ENCODE measurements at regions not wholly inside any gene's neighbourhood (a gene's known extent, or its start where the extent isn't known, plus 50 kb on each side); places are given as distances from the start of the nearest gene placed in this dataset.
"Not testable (repeated sequence)": the region's sequence is repeated elsewhere in the genome, so short reads cannot be mapped to it uniquely, and the experiment has no call there.

GRCh38 chr2:144747571-144747970 lies 227.7 kb upstream of the ZEB2 start:
- H3K4me1 Mint-ChIP-seq, result no peaks in the 10 kb centered on the region
- no peak overlapping the region for H3K27ac Mint-ChIP-seq
- peaks cover 2% of the 10 kb centered on the region for H3K36me3 Mint-ChIP-seq
- H3K27me3 Mint-ChIP-seq, result no peaks in the 10 kb centered on the region
- peaks cover 26% of the 10 kb centered on the region for H3K9me3 Mint-ChIP-seq
- H3K4me3 Mint-ChIP-seq, result no peak overlapping the region

GRCh38 chr2:144745424-144745823 lies 225.5 kb upstream of the ZEB2 start:
- H3K27me3 Mint-ChIP-seq, result peaks cover 2% of the 10 kb centered on the region
- no peak overlapping the region for H3K27ac Mint-ChIP-seq
- H3K4me3 Mint-ChIP-seq, result no peak overlapping the region
- no peaks in the 10 kb centered on the region for H3K36me3 Mint-ChIP-seq
- peaks cover 23% of the 10 kb centered on the region for H3K9me3 Mint-ChIP-seq
- H3K4me1 Mint-ChIP-seq, result no peaks in the 10 kb centered on the region

- H3K4me3 Mint-ChIP-seq, result no peak overlapping the region
- H3K4me1 Mint-ChIP-seq, result no peaks in the 10 kb centered on the region
- H3K27ac Mint-ChIP-seq, result no peak overlapping the region
- peaks cover 2% of the 10 kb centered on the region for H3K27me3 Mint-ChIP-seq
- no peaks in the 10 kb centered on the region for H3K36me3 Mint-ChIP-seq
- no peaks in the 10 kb centered on the region for H3K9me3 Mint-ChIP-seq
Observed at GRCh38 chr2:144738749-144739148, 218.8 kb upstream of the ZEB2 start.

- H3K9me3 Mint-ChIP-seq, result no peaks in the 10 kb centered on the region
- H3K4me1 Mint-ChIP-seq, result no peaks in the 10 kb centered on the region
- no peaks in the 10 kb centered on the region for H3K27me3 Mint-ChIP-seq
- H3K4me3 Mint-ChIP-seq, result no peak overlapping the region
- no peak overlapping the region for H3K27ac Mint-ChIP-seq
- H3K36me3 Mint-ChIP-seq, result no peaks in the 10 kb centered on the region
Observed at GRCh38 chr2:144730711-144731110, 210.8 kb upstream of the ZEB2 start.

GRCh38 chr2:144724460-144724859 lies 204.5 kb upstream of the ZEB2 start:
- H3K9me3 Mint-ChIP-seq, H3K36me3 Mint-ChIP-seq, H3K27me3 Mint-ChIP-seq, H3K4me1 Mint-ChIP-seq, H3K27ac Mint-ChIP-seq, H3K4me3 Mint-ChIP-seq: not testable (repeated sequence)

- Mint-ChIP-seq H3K4me1 (no peaks in the 10 kb centered on the region), H3K4me3 (no peak overlapping the region), H3K36me3 (peaks cover 3% of the 10 kb centered on the region), H3K9me3 (peaks cover 13% of the 10 kb centered on the region), H3K27ac (no peak overlapping the region), H3K27me3 (peaks cover 2% of the 10 kb centered on the region)
Observed at GRCh38 chr2:144718376-144718775, 198.5 kb upstream of the ZEB2 start.

GRCh38 chr2:144715992-144716391 lies 196.1 kb upstream of the ZEB2 start:
- H3K27me3 Mint-ChIP-seq, result no peaks in the 10 kb centered on the region
- peaks cover 3% of the 10 kb centered on the region for H3K36me3 Mint-ChIP-seq
- peaks cover 13% of the 10 kb centered on the region for H3K9me3 Mint-ChIP-seq
- H3K4me1 Mint-ChIP-seq, result no peaks in the 10 kb centered on the region
- H3K4me3 Mint-ChIP-seq, result no peak overlapping the region
- H3K27ac Mint-ChIP-seq, result no peak overlapping the region

GRCh38 chr2:144713410-144713809 lies 193.5 kb upstream of the ZEB2 start:
- no peak overlapping the region for H3K4me3 Mint-ChIP-seq
- peaks cover 11% of the 10 kb centered on the region for H3K9me3 Mint-ChIP-seq
- no peaks in the 10 kb centered on the region for H3K4me1 Mint-ChIP-seq
- H3K27me3 Mint-ChIP-seq, result no peaks in the 10 kb centered on the region
- H3K27ac Mint-ChIP-seq, result no peak overlapping the region
- peaks cover 3% of the 10 kb centered on the region for H3K36me3 Mint-ChIP-seq

- no peaks in the 10 kb centered on the region for H3K36me3 Mint-ChIP-seq
- H3K9me3 Mint-ChIP-seq, result peaks cover 4% of the 10 kb centered on the region
- no peaks in the 10 kb centered on the region for H3K27me3 Mint-ChIP-seq
- H3K4me1 Mint-ChIP-seq, result no peaks in the 10 kb centered on the region
- H3K4me3 Mint-ChIP-seq, result no peak overlapping the region
- H3K27ac Mint-ChIP-seq, result no peak overlapping the region
Observed at GRCh38 chr2:144712550-144712940, 192.6 kb upstream of the ZEB2 start.

- H3K4me3 Mint-ChIP-seq, result no peak overlapping the region
- no peaks in the 10 kb centered on the region for H3K4me1 Mint-ChIP-seq
- no peaks in the 10 kb centered on the region for H3K27me3 Mint-ChIP-seq
- no peaks in the 10 kb centered on the region for H3K36me3 Mint-ChIP-seq
- H3K27ac Mint-ChIP-seq, result no peak overlapping the region
- H3K9me3 Mint-ChIP-seq, result peaks cover 4% of the 10 kb centered on the region
Observed at GRCh38 chr2:144711630-144712549, 192.0 kb upstream of the ZEB2 start.

GRCh38 chr2:144711084-144711483 lies 191.2 kb upstream of the ZEB2 start:
- Mint-ChIP-seq H3K4me1 (no peaks in the 10 kb centered on the region), H3K27me3 (no peaks in the 10 kb centered on the region), H3K36me3 (no peaks in the 10 kb centered on the region), H3K27ac (no peak overlapping the region), H3K4me3 (no peak overlapping the region), H3K9me3 (peaks cover 3% of the 10 kb centered on the region)

GRCh38 chr2:144708626-144709025 lies 188.7 kb upstream of the ZEB2 start:
- Mint-ChIP-seq H3K27me3 (no peaks in the 10 kb centered on the region), H3K4me3 (no peak overlapping the region), H3K27ac (no peak overlapping the region), H3K9me3 (no peaks in the 10 kb centered on the region), H3K4me1 (no peaks in the 10 kb centered on the region), H3K36me3 (no peaks in the 10 kb centered on the region)

- Mint-ChIP-seq H3K27me3 (no peaks in the 10 kb centered on the region), H3K4me1 (no peaks in the 10 kb centered on the region), H3K4me3 (no peak overlapping the region), H3K36me3 (no peaks in the 10 kb centered on the region), H3K9me3 (no peaks in the 10 kb centered on the region), H3K27ac (no peak overlapping the region)
Observed at GRCh38 chr2:144707736-144708326, 187.9 kb upstream of the ZEB2 start.

GRCh38 chr2:144706647-144707046 lies 186.7 kb upstream of the ZEB2 start:
- H3K36me3 Mint-ChIP-seq, result no peaks in the 10 kb centered on the region
- H3K9me3 Mint-ChIP-seq, result no peaks in the 10 kb centered on the region
- H3K27ac Mint-ChIP-seq, result no peak overlapping the region
- no peak overlapping the region for H3K4me3 Mint-ChIP-seq
- H3K4me1 Mint-ChIP-seq, result no peaks in the 10 kb centered on the region
- peaks cover 2% of the 10 kb centered on the region for H3K27me3 Mint-ChIP-seq

GRCh38 chr2:144705328-144706245 lies 185.7 kb upstream of the ZEB2 start:
- peaks cover 2% of the 10 kb centered on the region for H3K27me3 Mint-ChIP-seq
- no peaks in the 10 kb centered on the region for H3K9me3 Mint-ChIP-seq
- H3K4me3 Mint-ChIP-seq, result no peak overlapping the region

GRCh38 chr2:144704709-144705095 lies 184.8 kb upstream of the ZEB2 start:
- Mint-ChIP-seq H3K4me1 (no peaks in the 10 kb centered on the region), H3K27ac (peak overlapping the region; percentile 32), H3K36me3 (no peaks in the 10 kb centered on the region), H3K4me3 (no peak overlapping the region), H3K9me3 (no peaks in the 10 kb centered on the region), H3K27me3 (peaks cover 2% of the 10 kb centered on the region)

More at GRCh38 chr2:144705328-144706245, 185.7 kb upstream of the ZEB2 start:
- Mint-ChIP-seq H3K27ac (no peak overlapping the region), H3K36me3 (no peaks in the 10 kb centered on the region), H3K4me1 (no peaks in the 10 kb centered on the region)

All from activated naive CD4-positive, alpha-beta T cell treated with anti-CD3 and anti-CD28 coated beads, Interleukin-2, amount 50 U/mL, for 24 hours (primary cell).